D721Med (cell line): ENCODE measurements at regions not wholly inside any gene's neighbourhood (a gene's known extent, or its start where the extent isn't known, plus 50 kb on each side); places are given as distances from the start of the nearest gene placed in this dataset.

ENCODE experiments used
- DNase-seq: peaks from one replicate; pipeline ENCODE4 v3.0.0; 2011; ENCODE audit warnings: low spot score; ENCODE audit not compliant: insufficient read length
- FAIRE-seq: peaks from 2 replicates; lab custom pipeline; 2011; peaks lifted over from hg19 to GRCh38; lab: Jason Lieb, UNC
- TF ChIP-seq, protein P1 (sequence below): IDR thresholded peaks from 2 replicates; pipeline ENCODE4 v1.5.1; 2012; ENCODE audit warnings: mild to moderate bottlenecking, control low read depth; ENCODE audit not compliant: insufficient read depth; ENCODE audit errors: missing control alignments

- DNase-seq (no peak), FAIRE-seq (no peak)
- TF ChIP-seq, protein P1, sequence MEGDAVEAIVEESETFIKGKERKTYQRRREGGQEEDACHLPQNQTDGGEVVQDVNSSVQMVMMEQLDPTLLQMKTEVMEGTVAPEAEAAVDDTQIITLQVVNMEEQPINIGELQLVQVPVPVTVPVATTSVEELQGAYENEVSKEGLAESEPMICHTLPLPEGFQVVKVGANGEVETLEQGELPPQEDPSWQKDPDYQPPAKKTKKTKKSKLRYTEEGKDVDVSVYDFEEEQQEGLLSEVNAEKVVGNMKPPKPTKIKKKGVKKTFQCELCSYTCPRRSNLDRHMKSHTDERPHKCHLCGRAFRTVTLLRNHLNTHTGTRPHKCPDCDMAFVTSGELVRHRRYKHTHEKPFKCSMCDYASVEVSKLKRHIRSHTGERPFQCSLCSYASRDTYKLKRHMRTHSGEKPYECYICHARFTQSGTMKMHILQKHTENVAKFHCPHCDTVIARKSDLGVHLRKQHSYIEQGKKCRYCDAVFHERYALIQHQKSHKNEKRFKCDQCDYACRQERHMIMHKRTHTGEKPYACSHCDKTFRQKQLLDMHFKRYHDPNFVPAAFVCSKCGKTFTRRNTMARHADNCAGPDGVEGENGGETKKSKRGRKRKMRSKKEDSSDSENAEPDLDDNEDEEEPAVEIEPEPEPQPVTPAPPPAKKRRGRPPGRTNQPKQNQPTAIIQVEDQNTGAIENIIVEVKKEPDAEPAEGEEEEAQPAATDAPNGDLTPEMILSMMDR: no peak
Measured at GRCh38 chr15:93294896-93295295, 205.9 kb upstream of the RGMA start.

- FAIRE-seq: no peak
Measured at GRCh38 chr15:93294066-93294465, 205.1 kb upstream of the RGMA start.

GRCh38 chr15:93291380-93291779 lies 202.4 kb upstream of the RGMA start:
- no peak for DNase-seq
- FAIRE-seq: no peak
- TF ChIP-seq, protein P1: no peak

More at GRCh38 chr15:93294066-93294465, 205.1 kb upstream of the RGMA start:
- DNase-seq: no peak
- TF ChIP-seq, protein P1: no peak

DNA sequence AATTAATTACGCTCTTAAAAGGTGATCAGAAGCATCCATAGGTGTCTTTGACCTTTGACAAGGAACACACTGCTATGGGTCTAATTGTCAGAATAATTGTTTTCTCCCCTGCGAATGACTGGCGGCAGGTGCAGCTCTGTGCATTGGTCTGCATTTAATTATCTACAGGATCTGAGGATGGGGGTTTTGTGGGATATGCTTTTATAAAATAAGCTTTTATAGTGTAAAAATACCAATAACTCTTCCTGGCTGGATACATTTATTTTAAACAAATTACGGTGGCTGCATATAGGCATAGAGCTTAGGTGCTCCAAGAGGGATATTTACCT lies 201.6 kb upstream of the RGMA start:
- FAIRE-seq (no peak), DNase-seq (no peak)
- TF ChIP-seq, protein P1: no peak

DNA sequence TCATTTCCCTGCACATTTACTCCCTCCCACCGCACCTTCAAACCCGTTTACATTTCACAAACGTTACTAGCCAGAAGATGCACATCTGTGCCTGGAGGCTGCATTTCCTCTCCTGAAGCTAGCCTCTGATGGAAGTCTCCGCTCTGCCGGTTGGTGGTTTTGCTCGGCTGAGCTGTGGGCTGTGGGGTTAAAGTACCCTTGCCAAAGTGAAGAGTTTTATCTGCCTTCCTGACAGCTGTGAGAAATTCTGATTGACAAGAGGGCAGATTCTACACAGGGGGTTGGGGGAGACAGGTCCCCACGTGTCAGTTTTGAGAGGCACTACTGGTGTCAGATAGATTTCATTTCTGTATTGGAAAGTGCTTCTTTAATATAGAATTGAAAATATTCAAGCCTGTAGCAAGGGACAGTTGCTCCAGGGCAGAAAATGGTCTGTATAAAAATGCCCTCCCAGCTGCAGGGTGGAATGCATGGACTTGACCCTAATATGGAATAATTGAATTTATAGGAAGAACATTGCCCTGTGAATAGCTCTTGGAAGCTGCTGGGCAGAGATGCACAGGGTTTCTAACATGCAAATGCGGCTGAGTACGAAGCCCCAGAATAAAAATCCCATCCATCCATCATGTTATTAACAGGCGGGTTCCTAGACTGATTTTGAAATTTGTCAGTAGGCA lies 201.1 kb upstream of the RGMA start:
- FAIRE-seq (no peak), DNase-seq (no peak)
- TF ChIP-seq, protein P1: no peak

- FAIRE-seq (no peak), DNase-seq (no peak)
- TF ChIP-seq, protein P1: no peak
Measured at GRCh38 chr15:93288728-93289294, 199.8 kb upstream of the RGMA start.

GRCh38 chr15:93286446-93286845 lies 197.4 kb upstream of the RGMA start:
- no peak for FAIRE-seq
- no peak for DNase-seq
- TF ChIP-seq, protein P1: no peak
